WERI-Rb-1 (cell line): ENCODE measurements at regions not wholly inside any gene's neighbourhood (a gene's known extent, or its start where the extent isn't known, plus 50 kb on each side); places are given as distances from the start of the nearest gene placed in this dataset.
A peak's percentile ranks its signal among the peaks of the same experiment; 100 is the strongest.

Experiments
- DNase-seq: peaks from one replicate; pipeline ENCODE4 v3.0.0-alpha.2; 2020
- H3K27ac ChIP-seq: fragments of 250-450 bp; sonication (Bioruptor Pico); 2 replicates; pipeline ENCODE4 v1.5.1; 2020; ENCODE audit warnings: mild to moderate bottlenecking, moderate library complexity
- H3K27me3 ChIP-seq: fragments of 250-450 bp; sonication (Bioruptor Pico); 2 replicates; pipeline ENCODE4 v1.5.1; 2021; ENCODE audit warnings: mild to moderate bottlenecking, low read depth, moderate library complexity; ENCODE audit not compliant: insufficient read depth, severe bottlenecking
- H3K36me3 ChIP-seq: fragments of 250-450 bp; sonication (Bioruptor Pico); 2 replicates; pipeline ENCODE4 v1.5.1; 2020; ENCODE audit warnings: mild to moderate bottlenecking, moderate library complexity
- H3K4me3 ChIP-seq: 2 replicates; pipeline ENCODE4 v1.5.1; 2011; ENCODE audit warnings: low read depth, mild to moderate bottlenecking, control low read depth, low read length
- H3K9me3 ChIP-seq: fragments of 250-450 bp; sonication (Bioruptor Pico); 2 replicates; pipeline ENCODE4 v1.5.1; 2021; ENCODE audit warnings: mild to moderate bottlenecking, moderate library complexity; ENCODE audit not compliant: severe bottlenecking
- TF ChIP-seq, protein P1 (sequence below): IDR thresholded peaks from 2 replicates; pipeline ENCODE4 v1.5.1; 2011; ENCODE audit warnings: low read depth, mild to moderate bottlenecking, control low read depth, inconsistent platforms, low read length

DNA sequence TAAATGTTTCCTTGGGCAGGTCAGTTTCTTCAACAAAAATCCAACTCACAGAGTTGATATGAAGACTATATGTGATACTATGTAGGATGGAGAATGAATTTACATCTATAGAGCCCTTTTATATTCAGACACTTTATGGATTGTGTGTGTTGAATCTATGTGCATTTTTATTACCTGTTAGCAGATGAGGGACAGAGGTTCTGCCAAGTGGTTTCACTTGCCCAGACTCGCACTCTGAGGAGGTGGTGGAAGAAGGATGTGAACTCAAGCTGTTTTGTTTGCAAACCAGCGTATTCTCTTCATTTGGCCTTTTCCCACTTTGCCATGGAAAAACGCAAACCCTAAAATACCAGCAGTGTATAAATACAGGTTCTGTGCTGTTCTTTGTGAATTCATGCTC lies 237.6 kb downstream of the TDRD15 start:
- TF ChIP-seq, protein P1, sequence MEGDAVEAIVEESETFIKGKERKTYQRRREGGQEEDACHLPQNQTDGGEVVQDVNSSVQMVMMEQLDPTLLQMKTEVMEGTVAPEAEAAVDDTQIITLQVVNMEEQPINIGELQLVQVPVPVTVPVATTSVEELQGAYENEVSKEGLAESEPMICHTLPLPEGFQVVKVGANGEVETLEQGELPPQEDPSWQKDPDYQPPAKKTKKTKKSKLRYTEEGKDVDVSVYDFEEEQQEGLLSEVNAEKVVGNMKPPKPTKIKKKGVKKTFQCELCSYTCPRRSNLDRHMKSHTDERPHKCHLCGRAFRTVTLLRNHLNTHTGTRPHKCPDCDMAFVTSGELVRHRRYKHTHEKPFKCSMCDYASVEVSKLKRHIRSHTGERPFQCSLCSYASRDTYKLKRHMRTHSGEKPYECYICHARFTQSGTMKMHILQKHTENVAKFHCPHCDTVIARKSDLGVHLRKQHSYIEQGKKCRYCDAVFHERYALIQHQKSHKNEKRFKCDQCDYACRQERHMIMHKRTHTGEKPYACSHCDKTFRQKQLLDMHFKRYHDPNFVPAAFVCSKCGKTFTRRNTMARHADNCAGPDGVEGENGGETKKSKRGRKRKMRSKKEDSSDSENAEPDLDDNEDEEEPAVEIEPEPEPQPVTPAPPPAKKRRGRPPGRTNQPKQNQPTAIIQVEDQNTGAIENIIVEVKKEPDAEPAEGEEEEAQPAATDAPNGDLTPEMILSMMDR: no peak
- H3K27me3 ChIP-seq: no peaks in the 10 kb centered on the region
- no peaks in the 10 kb centered on the region for H3K36me3 ChIP-seq
- H3K27ac ChIP-seq: no peak overlapping the region
- H3K4me3 ChIP-seq: no peak overlapping the region
- no peaks in the 10 kb centered on the region for H3K9me3 ChIP-seq
- no peak for DNase-seq

DNA sequence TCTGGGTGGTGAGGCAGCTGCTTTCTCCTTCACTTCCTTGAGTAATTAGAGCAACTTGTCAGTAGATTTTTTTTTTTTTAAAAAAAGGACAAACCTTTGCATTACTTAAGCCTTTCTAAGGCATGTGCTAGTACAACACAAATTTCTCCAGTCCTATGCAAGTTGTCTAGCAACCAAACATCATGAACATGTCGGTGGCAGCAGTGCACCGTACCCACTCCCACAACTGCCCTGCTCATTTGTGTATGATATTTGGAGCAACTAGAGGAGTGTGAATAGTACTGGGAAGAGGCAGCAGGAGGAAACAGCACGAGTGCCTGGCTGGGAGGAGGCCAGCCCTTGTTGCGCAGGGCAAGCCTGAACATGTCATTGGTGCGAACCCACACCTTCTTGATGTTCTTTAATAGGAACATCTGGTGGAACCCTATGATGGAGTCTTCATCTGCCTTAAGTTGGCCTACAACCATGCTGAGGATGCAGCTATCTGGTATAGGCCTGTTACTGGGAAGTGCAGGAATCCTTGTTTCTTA lies 238.3 kb downstream of the TDRD15 start:
- H3K27me3 ChIP-seq: no peaks in the 10 kb centered on the region
- TF ChIP-seq, protein P1: no peak
- no peak overlapping the region for H3K4me3 ChIP-seq
- no peaks in the 10 kb centered on the region for H3K9me3 ChIP-seq
- H3K27ac ChIP-seq: no peak overlapping the region
- DNase-seq: no peak
- H3K36me3 ChIP-seq: no peaks in the 10 kb centered on the region

DNA sequence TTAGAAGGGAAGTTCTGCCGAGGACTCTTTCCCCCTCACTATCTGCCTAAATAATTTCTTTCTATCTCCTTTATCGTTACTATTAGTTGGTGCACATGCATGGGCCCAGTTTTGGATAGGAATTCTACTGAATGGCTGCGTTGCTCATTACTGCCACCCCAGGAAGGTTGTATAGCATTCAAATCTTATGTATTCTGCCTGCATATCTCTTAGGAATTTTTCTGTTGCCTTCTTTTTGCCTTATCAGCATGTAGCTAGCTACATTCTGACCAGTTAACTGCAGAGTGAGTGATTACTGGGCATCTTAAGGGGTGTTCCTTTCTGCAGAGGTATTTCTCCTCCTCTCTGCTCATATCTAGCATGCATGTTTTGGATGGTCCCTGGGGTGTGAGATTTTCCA lies 239.6 kb downstream of the TDRD15 start:
- Histone ChIP-seq H3K9me3 (no peaks in the 10 kb centered on the region), H3K36me3 (no peaks in the 10 kb centered on the region), H3K27me3 (no peaks in the 10 kb centered on the region), H3K4me3 (no peak overlapping the region), H3K27ac (no peak overlapping the region)
- DNase-seq: no peak
- TF ChIP-seq, protein P1: 0 out of 2 replicates have a peak, but pooled peaks have one; percentile 32

DNA sequence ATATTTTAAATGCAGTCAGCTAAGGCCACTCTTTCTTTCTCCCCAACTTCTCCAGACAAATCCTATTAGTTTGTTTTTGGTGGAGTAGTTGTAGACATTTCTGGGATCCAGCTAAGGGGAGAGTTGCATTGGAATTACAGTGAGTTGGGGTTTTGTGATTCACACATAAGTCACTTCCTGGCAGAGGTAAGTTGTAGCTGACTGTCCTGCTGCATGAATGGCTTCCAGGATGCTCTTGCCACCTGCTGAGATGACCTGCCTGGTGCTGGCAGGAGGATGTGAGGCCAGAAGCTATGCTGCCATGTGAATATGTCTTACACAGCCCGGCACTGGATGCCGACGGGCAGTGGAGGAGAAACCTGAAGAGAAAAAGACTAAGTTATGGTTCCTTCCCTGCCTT lies 243.7 kb downstream of the TDRD15 start:
- TF ChIP-seq, protein P1: no peak
- Histone ChIP-seq H3K36me3 (no peaks in the 10 kb centered on the region), H3K9me3 (no peaks in the 10 kb centered on the region), H3K27ac (no peak overlapping the region), H3K4me3 (no peak overlapping the region), H3K27me3 (no peaks in the 10 kb centered on the region)
- no peak for DNase-seq

DNA sequence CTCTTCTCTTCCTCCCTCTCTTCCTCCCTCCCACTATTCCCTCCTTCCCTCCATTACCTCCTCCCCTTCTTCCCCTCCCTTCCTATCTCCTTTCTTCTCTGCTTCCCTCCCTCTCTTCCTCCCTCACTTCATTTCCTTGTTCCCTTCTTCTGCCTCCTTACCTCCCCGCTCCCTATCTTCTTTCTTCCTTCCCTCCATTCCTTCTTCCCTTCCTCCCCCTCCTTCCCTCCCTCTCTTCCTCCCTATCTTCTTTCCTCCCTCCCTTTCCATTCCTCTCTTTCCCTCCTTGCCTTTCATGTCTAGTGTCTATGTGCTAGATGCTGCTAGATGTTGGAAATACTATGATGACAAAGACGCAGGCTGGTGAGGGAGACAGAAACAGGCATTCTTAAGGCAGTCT lies 246.0 kb downstream of the TDRD15 start:
- Histone ChIP-seq H3K36me3 (no peaks in the 10 kb centered on the region), H3K27me3 (no peaks in the 10 kb centered on the region), H3K27ac (no peak overlapping the region), H3K9me3 (no peaks in the 10 kb centered on the region), H3K4me3 (no peak overlapping the region)
- no peak for DNase-seq
- TF ChIP-seq, protein P1: no peak

DNA sequence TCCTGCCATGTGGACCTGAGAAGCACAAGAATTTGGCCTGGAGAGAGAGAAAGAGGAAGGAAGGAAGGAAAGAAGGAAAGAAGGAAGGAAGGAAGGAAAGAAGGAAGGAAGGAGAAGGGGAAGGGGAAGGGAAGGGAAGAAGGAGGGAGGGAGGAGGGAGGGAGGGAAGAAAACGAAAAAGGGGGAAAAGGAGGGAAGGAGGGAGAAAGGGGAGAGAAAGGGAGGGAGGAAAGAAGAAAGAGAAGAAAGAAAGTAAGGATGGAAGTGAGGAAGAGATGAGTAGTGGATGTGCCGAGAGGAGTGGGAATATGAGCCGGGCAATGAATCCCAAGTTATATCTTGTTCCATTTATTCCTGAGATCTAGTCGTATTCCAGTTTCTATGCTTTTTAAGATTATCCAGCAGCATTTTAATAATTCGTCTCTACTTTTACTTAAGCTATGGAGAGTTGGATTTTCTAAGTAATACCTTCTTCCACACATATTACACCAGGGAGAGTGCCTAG lies 247.8 kb downstream of the TDRD15 start:
- no peak for DNase-seq
- Histone ChIP-seq H3K4me3 (no peak overlapping the region), H3K36me3 (no peaks in the 10 kb centered on the region), H3K27me3 (peaks cover 4% of the 10 kb centered on the region), H3K9me3 (no peaks in the 10 kb centered on the region), H3K27ac (no peak overlapping the region)
- TF ChIP-seq, protein P1: no peak
